WI38 (cell line): ENCODE measurements at regions not wholly inside any gene's neighbourhood (a gene's known extent, or its start where the extent isn't known, plus 50 kb on each side); places are given as distances from the start of the nearest gene placed in this dataset.

Experiments used
- H3K4me3 ChIP-seq: 2 replicates; pipeline ENCODE4 v1.5.1; 2011; ENCODE audit warnings: low read depth, mild to moderate bottlenecking, control low read depth, low read length
- CTCF ChIP-seq: IDR thresholded peaks from 2 replicates; pipeline ENCODE4 v1.5.1; 2012; ENCODE audit warnings: low read depth, mild to moderate bottlenecking, control low read depth, low read length

- H3K4me3 ChIP-seq: no peak overlapping the region
- no peak for TF ChIP-seq CTCF
Measured at GRCh38 chr4:59249110-59249509, 1951.0 kb upstream of the ADGRL3 start.

GRCh38 chr4:59258002-59258401 lies 1942.1 kb upstream of the ADGRL3 start:
- H3K4me3 ChIP-seq: no peak overlapping the region
- TF ChIP-seq CTCF: no peak

- TF ChIP-seq CTCF: no peak
Measured at GRCh38 chr4:59307609-59308008, 1892.5 kb upstream of the ADGRL3 start.

GRCh38 chr4:59314637-59315036 lies 1885.5 kb upstream of the ADGRL3 start:
- H3K4me3 ChIP-seq: no peak overlapping the region
- no peak for TF ChIP-seq CTCF

More at GRCh38 chr4:59307609-59308008, 1892.5 kb upstream of the ADGRL3 start:
- H3K4me3 ChIP-seq: no peak overlapping the region

GRCh38 chr4:59339631-59340030 lies 1860.5 kb upstream of the ADGRL3 start:
- TF ChIP-seq CTCF: no peak
- no peak overlapping the region for H3K4me3 ChIP-seq

GRCh38 chr4:59341506-59341905 lies 1858.6 kb upstream of the ADGRL3 start:
- no peak for TF ChIP-seq CTCF
- H3K4me3 ChIP-seq: no peak overlapping the region

- H3K4me3 ChIP-seq: no peak overlapping the region
- no peak for TF ChIP-seq CTCF
Measured at GRCh38 chr4:59348949-59349348, 1851.2 kb upstream of the ADGRL3 start.
